Activated CD8-positive, alpha-beta memory T cell treated with anti-CD3 and anti-CD28 coated beads, Interleukin-2, amount 50 U/mL, for 1 hour (primary cell): ENCODE measurements at regions not wholly inside any gene's neighbourhood (a gene's known extent, or its start where the extent isn't known, plus 50 kb on each side); places are given as distances from the start of the nearest gene placed in this dataset.
"Not testable (repeated sequence)": the region's sequence is repeated elsewhere in the genome, so short reads cannot be mapped to it uniquely, and the experiment has no call there.

Source experiments
- DNase-seq: peaks from one replicate; pipeline ENCODE4 v3.0.0-alpha.2; 2020; ENCODE audit errors: extremely low read depth

- DNase-seq: no peak
Observed at GRCh38 chr11:10955616-10956015, 97.8 kb upstream of the ZBED5 start.

- DNase-seq: no peak
Observed at GRCh38 chr11:10954184-10954583, 96.3 kb upstream of the ZBED5 start.

GRCh38 chr11:10952872-10953271, 95.0 kb upstream of the ZBED5 start:
- no peak for DNase-seq

- DNase-seq: not testable (repeated sequence)
Observed at GRCh38 chr11:10947935-10948334, 90.1 kb upstream of the ZBED5 start.

- no peak for DNase-seq
Observed at GRCh38 chr11:10946072-10946471, 88.2 kb upstream of the ZBED5 start.

- DNase-seq: no peak
Observed at GRCh38 chr11:10945196-10945595, 87.3 kb upstream of the ZBED5 start.

- DNase-seq: no peak
Observed at GRCh38 chr11:10943968-10944367, 86.1 kb upstream of the ZBED5 start.

GRCh38 chr11:10942620-10943019, 84.8 kb upstream of the ZBED5 start:
- no peak for DNase-seq

GRCh38 chr11:10941871-10942270, 84.0 kb upstream of the ZBED5 start:
- no peak for DNase-seq

GRCh38 chr11:10941414-10941813, 83.6 kb upstream of the ZBED5 start:
- DNase-seq: no peak

- no peak for DNase-seq
Observed at GRCh38 chr11:10938650-10939387, 81.0 kb upstream of the ZBED5 start.

- no peak for DNase-seq
Observed at GRCh38 chr11:10938231-10938630, 80.4 kb upstream of the ZBED5 start.

- no peak for DNase-seq
Observed at GRCh38 chr11:10937385-10937771, 79.5 kb upstream of the ZBED5 start.

- no peak for DNase-seq
Observed at GRCh38 chr11:10936626-10937384, 79.0 kb upstream of the ZBED5 start.

GRCh38 chr11:10935015-10935559, 77.2 kb upstream of the ZBED5 start:
- DNase-seq: no peak

- no peak for DNase-seq
Observed at GRCh38 chr11:10934293-10934860, 76.5 kb upstream of the ZBED5 start.

- DNase-seq: peak; percentile 50
Observed at GRCh38 chr11:10933455-10934292, 75.8 kb upstream of the ZBED5 start.

- DNase-seq: no peak
Observed at GRCh38 chr11:10932976-10933375, 75.1 kb upstream of the ZBED5 start.

GRCh38 chr11:10931761-10932670, 74.2 kb upstream of the ZBED5 start:
- no peak for DNase-seq

- no peak for DNase-seq
Observed at GRCh38 chr11:10930972-10931760, 73.3 kb upstream of the ZBED5 start.
